Hepatocyte (in vitro differentiated cells): ENCODE measurements at regions not wholly inside any gene's neighbourhood (a gene's known extent, or its start where the extent isn't known, plus 50 kb on each side); places are given as distances from the start of the nearest gene placed in this dataset.
A peak's percentile ranks its signal among the peaks of the same experiment; 100 is the strongest.

Experiments used
- DNase-seq: peaks from one replicate; pipeline ENCODE4 v3.0.0-alpha.2; 2016; ENCODE audit warnings: low spot score
- H2AFZ ChIP-seq: fragments of 200-600 bp; sonication (generic); 2 replicates; pipeline ENCODE4 v1.6.0; 2016; ENCODE audit warnings: antibody characterized with exemption, mild to moderate bottlenecking
- H3K27ac ChIP-seq: fragments of 200-600 bp; sonication (generic); 2 replicates; pipeline ENCODE4 v1.5.1; 2016; ENCODE audit warnings: mild to moderate bottlenecking
- H3K27me3 ChIP-seq: fragments of 200-600 bp; sonication (generic); 2 replicates; pipeline ENCODE4 v1.6.1; 2016
- H3K36me3 ChIP-seq: fragments of 200-600 bp; sonication (generic); replicated peaks from 2 replicates; pipeline ENCODE4 v1.5.1; 2016; ENCODE audit warnings: low read depth; ENCODE audit not compliant: insufficient read depth
- H3K4me1 ChIP-seq: fragments of 200-600 bp; sonication (generic); 2 replicates; pipeline ENCODE4 v1.5.1; 2016; ENCODE audit warnings: mild to moderate bottlenecking, moderate library complexity; ENCODE audit not compliant: insufficient read depth
- H3K4me2 ChIP-seq: fragments of 200-600 bp; sonication (generic); 2 replicates; pipeline ENCODE4 v1.6.0; 2016
- H3K4me3 ChIP-seq: fragments of 200-600 bp; sonication (generic); 2 replicates; pipeline ENCODE4 v1.5.1; 2016; ENCODE audit warnings: mild to moderate bottlenecking
- H3K79me2 ChIP-seq: fragments of 200-600 bp; sonication (generic); 2 replicates; pipeline ENCODE4 v1.6.0; 2017; ENCODE audit warnings: mild to moderate bottlenecking
- H3K9me2 ChIP-seq: fragments of 200-600 bp; sonication (generic); replicated peaks from 2 replicates; pipeline ENCODE4 v1.6.0; 2017; ENCODE audit warnings: mild to moderate bottlenecking; ENCODE audit not compliant: insufficient read depth
- H3K9me3 ChIP-seq: fragments of 200-600 bp; sonication (generic); 2 replicates; pipeline ENCODE4 v1.5.1; 2016; ENCODE audit warnings: low read depth, mild to moderate bottlenecking
- H4K20me1 ChIP-seq: fragments of 200-600 bp; sonication (generic); 2 replicates; pipeline ENCODE4 v1.6.0; 2016; ENCODE audit warnings: mild to moderate bottlenecking; ENCODE audit not compliant: insufficient read depth, poor library complexity, severe bottlenecking
- EZH2 ChIP-seq: fragments of 200-600 bp; sonication (generic); IDR thresholded peaks from 2 replicates; pipeline ENCODE4 v1.6.1; 2016; ENCODE audit warnings: antibody characterized with exemption, mild to moderate bottlenecking, borderline replicate concordance
- EZH2phosphoT487 ChIP-seq: fragments of 200-600 bp; sonication (generic); IDR thresholded peaks from one replicate; pipeline ENCODE4 v1.6.1; 2018; ENCODE audit warnings: antibody characterized with exemption, mild to moderate bottlenecking, low read depth, moderate library complexity; ENCODE audit not compliant: unreplicated experiment, severe bottlenecking
- WGBS: methylation state at CpG from one replicate; pipeline ENCODE4 v1.1.6; 2016; ENCODE audit warnings: low lambda C conversion rate; ENCODE audit errors: missing lambda C conversion rate; 5-methylcytosine and 5-hydroxymethylcytosine counted together
- TF ChIP-seq, protein P1 (sequence below): fragments of 200-600 bp; sonication (generic); IDR thresholded peaks from 2 replicates; pipeline ENCODE4 v1.5.1; 2016; ENCODE audit warnings: antibody characterized with exemption, mild to moderate bottlenecking; ENCODE audit not compliant: poor library complexity

GRCh38 chr5:103472830-103473229 is 89.8 kb downstream of the NUDT12 start:
- Histone ChIP-seq H3K27ac (no peak overlapping the region), H3K4me2 (no peak overlapping the region), H3K36me3 (no peaks in the 10 kb centered on the region), H4K20me1 (no peaks in the 10 kb centered on the region), H3K79me2 (no peaks in the 10 kb centered on the region), H3K27me3 (no peaks in the 10 kb centered on the region), H2AFZ (peak overlapping the region; percentile 2), H3K9me3 (no peaks in the 10 kb centered on the region), H3K4me3 (no peak overlapping the region), H3K4me1 (peaks cover 6% of the 10 kb centered on the region), H3K9me2 (no peaks in the 10 kb centered on the region)
- TF ChIP-seq EZH2phosphoT487 (no peak), EZH2 (no peak)
- TF ChIP-seq, protein P1, sequence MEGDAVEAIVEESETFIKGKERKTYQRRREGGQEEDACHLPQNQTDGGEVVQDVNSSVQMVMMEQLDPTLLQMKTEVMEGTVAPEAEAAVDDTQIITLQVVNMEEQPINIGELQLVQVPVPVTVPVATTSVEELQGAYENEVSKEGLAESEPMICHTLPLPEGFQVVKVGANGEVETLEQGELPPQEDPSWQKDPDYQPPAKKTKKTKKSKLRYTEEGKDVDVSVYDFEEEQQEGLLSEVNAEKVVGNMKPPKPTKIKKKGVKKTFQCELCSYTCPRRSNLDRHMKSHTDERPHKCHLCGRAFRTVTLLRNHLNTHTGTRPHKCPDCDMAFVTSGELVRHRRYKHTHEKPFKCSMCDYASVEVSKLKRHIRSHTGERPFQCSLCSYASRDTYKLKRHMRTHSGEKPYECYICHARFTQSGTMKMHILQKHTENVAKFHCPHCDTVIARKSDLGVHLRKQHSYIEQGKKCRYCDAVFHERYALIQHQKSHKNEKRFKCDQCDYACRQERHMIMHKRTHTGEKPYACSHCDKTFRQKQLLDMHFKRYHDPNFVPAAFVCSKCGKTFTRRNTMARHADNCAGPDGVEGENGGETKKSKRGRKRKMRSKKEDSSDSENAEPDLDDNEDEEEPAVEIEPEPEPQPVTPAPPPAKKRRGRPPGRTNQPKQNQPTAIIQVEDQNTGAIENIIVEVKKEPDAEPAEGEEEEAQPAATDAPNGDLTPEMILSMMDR, result no peak
- WGBS, result 72% methylated on average over 1 of the region's 1 CpG
- DNase-seq, result peak; percentile 18

- TF ChIP-seq, protein P1, result no peak
- TF ChIP-seq EZH2 (no peak), EZH2phosphoT487 (no peak)
- Histone ChIP-seq H3K36me3 (no peaks in the 10 kb centered on the region), H3K4me2 (no peak overlapping the region), H3K9me2 (no peaks in the 10 kb centered on the region), H3K4me3 (no peak overlapping the region), H3K9me3 (no peaks in the 10 kb centered on the region), H3K4me1 (peaks cover 6% of the 10 kb centered on the region), H4K20me1 (no peaks in the 10 kb centered on the region), H3K27ac (no peak overlapping the region), H3K79me2 (no peaks in the 10 kb centered on the region), H3K27me3 (no peaks in the 10 kb centered on the region), H2AFZ (peak overlapping the region; percentile 2)
- DNase-seq, result no peak
- WGBS, result 68% methylated on average over 1 of the region's 1 CpG
Measured at GRCh38 chr5:103472265-103472664, 90.3 kb downstream of the NUDT12 start.

DNA sequence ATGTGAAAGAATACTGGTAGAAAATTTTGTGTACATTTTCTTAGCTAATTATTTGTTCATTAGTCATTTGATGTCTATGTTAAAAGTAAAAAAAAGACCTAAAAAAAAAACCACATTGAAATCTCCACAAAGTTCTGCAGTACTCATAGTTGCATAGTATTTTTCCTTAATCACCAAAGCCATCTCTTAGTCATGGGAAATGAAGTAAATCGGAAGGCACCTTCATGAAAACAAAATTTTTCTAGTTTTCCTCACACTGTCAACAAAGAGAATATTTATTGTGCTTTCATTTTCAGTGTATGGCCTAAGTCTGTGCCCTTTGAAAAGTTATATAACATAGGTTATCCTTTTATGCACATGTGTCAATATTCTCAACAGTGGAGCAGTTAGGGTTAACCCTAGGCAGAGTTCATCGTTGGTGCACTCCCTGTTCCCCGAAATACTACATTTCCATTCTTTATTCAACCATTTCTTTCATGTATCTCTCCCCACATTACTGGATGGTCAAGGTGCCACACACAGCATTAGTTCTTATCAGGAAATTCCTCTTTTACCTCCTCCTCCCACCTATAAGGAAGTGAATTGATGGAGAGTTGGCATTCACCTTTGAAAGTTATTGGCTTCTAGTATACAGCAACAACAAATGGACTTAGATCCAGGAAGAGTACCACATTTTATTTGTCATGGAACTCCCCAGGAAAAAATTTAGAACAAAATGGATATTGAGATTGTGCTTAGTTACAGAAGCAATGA is 93.1 kb downstream of the NUDT12 start:
- Histone ChIP-seq H3K4me2 (no peak overlapping the region), H3K9me3 (no peaks in the 10 kb centered on the region), H3K36me3 (no peaks in the 10 kb centered on the region), H3K27ac (no peak overlapping the region), H4K20me1 (no peaks in the 10 kb centered on the region), H3K9me2 (no peaks in the 10 kb centered on the region), H2AFZ (no peak overlapping the region), H3K4me3 (no peak overlapping the region), H3K27me3 (no peaks in the 10 kb centered on the region), H3K4me1 (peaks cover 6% of the 10 kb centered on the region), H3K79me2 (no peaks in the 10 kb centered on the region)
- WGBS, result 90% methylated on average over 3 of the region's 3 CpGs
- TF ChIP-seq EZH2phosphoT487 (no peak), EZH2 (no peak)
- TF ChIP-seq, protein P1, result no peak
- DNase-seq, result no peak
